ENCODE measurements at regions not wholly inside any gene's neighbourhood (a gene's known extent, or its start where the extent isn't known, plus 50 kb on each side); places are given as distances from the start of the nearest gene placed in this dataset.

DNA sequence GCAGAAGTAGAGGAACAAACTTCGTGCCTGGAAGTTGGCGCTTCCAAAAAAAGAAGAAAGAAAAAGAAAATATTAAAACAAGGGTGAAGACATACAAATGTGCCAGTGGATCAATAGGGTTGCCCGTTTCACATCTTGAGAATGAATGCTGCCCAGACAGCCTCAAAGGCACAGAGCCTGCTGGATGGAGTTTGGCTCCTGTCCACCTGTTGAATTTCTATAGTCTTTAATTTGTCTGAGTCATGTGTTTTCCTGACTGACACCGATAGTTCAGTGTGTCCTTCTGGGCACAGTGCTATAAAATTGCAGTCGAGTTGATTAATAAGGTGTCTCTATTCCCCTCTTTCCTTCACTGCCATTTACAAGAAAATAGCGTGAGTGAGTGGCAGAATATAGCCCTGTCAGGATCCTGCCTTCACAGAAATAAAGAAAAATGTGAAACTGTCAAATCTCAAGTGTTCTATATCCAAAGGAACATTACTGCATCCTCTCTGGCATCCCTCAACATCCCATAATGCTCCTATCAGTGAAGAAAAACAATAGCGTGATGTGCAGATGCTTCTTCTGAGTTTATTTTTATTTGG is 471.3 kb upstream of the AUTS2 start:
- POLR2A ChIA-PET, result no interaction called here
- Histone ChIP-seq H3K9me3 (ENCODE audit: control insufficient read depth, insufficient read depth, low read depth, low read length) (no peaks in the 10 kb centered on the region), H3K4me3 (ENCODE audit: low read depth, low read length) (no peak overlapping the region), H3K4me1 (ENCODE audit: control insufficient read depth, insufficient read depth, low read length) (no peaks in the 10 kb centered on the region), H3K36me3 (ENCODE audit: control insufficient read depth in 2 of 2, insufficient read depth in 1 of 2, low read length in 2 of 2) (no peaks in the 10 kb centered on the region), H3K27ac (ENCODE audit: extremely low read depth, low read depth, low read length) (no peak overlapping the region)
- TF ChIP-seq ZNF274 (IDR thresholded peaks at IDR 0.05; ENCODE audit: low read length) (no peak), ZNF274 (tag by site-specific recombination; IDR thresholded peaks at IDR 0.05; ENCODE audit: borderline replicate concordance) (no peak), SCRT2 (tag by site-specific recombination; IDR thresholded peaks at IDR 0.05) (peak; percentile 48; the same call in 1 of the 2 replicates)
- CTCF ChIA-PET, result interaction anchor here (0.7 kb wide), 1 partner anchor 164 kb away, joined by 3 read pairs; no protein-coding TSS in a partner anchor

DNA sequence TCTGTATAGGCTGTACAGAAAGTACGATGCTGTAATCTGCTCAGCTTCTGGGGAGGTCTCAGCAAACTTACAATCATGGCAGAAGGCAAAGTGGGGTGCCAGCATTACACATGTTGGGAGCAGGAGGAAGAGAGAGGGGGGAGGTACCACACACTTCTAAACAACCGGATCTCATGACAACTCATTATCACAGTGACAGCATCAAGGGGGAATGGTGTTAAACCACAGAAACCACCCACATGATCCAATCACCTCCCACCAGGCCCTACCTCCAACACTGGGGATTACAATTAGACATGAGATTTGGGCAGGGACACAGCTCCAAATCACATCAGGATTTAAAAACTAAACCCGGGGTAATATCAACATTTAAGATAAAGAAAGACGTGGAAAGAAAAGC is 468.8 kb upstream of the AUTS2 start:
- Histone ChIP-seq H3K9me3 (ENCODE audit: control insufficient read depth, insufficient read depth, low read depth, low read length) (no peaks in the 10 kb centered on the region), H3K4me3 (ENCODE audit: low read depth, low read length) (no peak overlapping the region), H3K27ac (ENCODE audit: extremely low read depth, low read depth, low read length) (no peak overlapping the region), H3K4me1 (ENCODE audit: control insufficient read depth, insufficient read depth, low read length) (no peaks in the 10 kb centered on the region), H3K36me3 (ENCODE audit: control insufficient read depth in 2 of 2, insufficient read depth in 1 of 2, low read length in 2 of 2) (no peaks in the 10 kb centered on the region)
- CTCF ChIA-PET, result no interaction called here
- TF ChIP-seq EGR2 (tag by site-specific recombination; IDR thresholded peaks at IDR 0.05; ENCODE audit: low read depth), result peak; percentile 17; the same call in 1 of the 2 replicates
- TF ChIP-seq ZFHX2 (tag by site-specific recombination; conservative IDR thresholded peaks at IDR 0.05), result peak; percentile 67
- TF ChIP-seq, protein P1, sequence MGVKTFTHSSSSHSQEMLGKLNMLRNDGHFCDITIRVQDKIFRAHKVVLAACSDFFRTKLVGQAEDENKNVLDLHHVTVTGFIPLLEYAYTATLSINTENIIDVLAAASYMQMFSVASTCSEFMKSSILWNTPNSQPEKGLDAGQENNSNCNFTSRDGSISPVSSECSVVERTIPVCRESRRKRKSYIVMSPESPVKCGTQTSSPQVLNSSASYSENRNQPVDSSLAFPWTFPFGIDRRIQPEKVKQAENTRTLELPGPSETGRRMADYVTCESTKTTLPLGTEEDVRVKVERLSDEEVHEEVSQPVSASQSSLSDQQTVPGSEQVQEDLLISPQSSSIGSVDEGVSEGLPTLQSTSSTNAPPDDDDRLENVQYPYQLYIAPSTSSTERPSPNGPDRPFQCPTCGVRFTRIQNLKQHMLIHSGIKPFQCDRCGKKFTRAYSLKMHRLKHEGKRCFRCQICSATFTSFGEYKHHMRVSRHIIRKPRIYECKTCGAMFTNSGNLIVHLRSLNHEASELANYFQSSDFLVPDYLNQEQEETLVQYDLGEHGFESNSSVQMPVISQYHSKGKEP (tag by site-specific recombination; IDR thresholded peaks at IDR 0.05), result no peak
- peak; percentile 28; the same call in 1 of the 2 replicates for TF ChIP-seq GLIS1 (tag by site-specific recombination; IDR thresholded peaks at IDR 0.05)
- POLR2A ChIA-PET, result no interaction called here

DNA sequence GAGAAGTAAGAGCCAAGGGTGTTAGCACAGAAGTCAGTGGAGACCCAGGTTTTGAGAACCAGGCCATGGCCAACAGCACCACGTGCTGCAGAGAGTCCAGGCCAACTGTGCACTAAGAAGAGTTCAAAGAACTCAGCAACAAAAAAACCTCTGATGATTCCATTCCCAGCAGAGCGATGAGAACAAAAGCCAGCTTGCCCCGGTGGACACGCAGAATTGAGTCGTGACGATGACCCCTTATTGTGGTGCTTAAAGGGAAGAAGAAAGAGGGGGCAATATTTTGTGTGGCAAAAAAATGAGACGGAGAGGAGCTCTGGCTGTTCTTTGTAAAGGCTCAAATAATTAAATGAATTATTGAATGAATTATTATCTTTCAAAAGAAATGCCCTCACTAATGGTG is 468.3 kb upstream of the AUTS2 start:
- TF ChIP-seq, protein P2, sequence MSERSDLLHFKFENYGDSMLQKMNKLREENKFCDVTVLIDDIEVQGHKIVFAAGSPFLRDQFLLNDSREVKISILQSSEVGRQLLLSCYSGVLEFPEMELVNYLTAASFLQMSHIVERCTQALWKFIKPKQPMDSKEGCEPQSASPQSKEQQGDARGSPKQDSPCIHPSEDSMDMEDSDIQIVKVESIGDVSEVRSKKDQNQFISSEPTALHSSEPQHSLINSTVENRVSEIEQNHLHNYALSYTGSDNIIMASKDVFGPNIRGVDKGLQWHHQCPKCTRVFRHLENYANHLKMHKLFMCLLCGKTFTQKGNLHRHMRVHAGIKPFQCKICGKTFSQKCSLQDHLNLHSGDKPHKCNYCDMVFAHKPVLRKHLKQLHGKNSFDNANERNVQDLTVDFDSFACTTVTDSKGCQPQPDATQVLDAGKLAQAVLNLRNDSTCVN (tag by site-specific recombination; optimal IDR thresholded peaks at IDR 0.05), result no peak
- TF ChIP-seq ZNF560 (tag by site-specific recombination; IDR thresholded peaks at IDR 0.05; ENCODE audit: borderline replicate concordance) (no peak), ZNF530 (tag by site-specific recombination; IDR thresholded peaks at IDR 0.05; ENCODE audit: low read depth) (no peak), IKZF3 (tag by site-specific recombination; IDR thresholded peaks at IDR 0.05) (no peak)
- TF ChIP-seq, protein P3, sequence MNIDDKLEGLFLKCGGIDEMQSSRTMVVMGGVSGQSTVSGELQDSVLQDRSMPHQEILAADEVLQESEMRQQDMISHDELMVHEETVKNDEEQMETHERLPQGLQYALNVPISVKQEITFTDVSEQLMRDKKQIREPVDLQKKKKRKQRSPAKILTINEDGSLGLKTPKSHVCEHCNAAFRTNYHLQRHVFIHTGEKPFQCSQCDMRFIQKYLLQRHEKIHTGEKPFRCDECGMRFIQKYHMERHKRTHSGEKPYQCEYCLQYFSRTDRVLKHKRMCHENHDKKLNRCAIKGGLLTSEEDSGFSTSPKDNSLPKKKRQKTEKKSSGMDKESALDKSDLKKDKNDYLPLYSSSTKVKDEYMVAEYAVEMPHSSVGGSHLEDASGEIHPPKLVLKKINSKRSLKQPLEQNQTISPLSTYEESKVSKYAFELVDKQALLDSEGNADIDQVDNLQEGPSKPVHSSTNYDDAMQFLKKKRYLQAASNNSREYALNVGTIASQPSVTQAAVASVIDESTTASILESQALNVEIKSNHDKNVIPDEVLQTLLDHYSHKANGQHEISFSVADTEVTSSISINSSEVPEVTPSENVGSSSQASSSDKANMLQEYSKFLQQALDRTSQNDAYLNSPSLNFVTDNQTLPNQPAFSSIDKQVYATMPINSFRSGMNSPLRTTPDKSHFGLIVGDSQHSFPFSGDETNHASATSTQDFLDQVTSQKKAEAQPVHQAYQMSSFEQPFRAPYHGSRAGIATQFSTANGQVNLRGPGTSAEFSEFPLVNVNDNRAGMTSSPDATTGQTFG (tag by site-specific recombination; IDR thresholded peaks at IDR 0.05; ENCODE audit: borderline replicate concordance), result no peak
- TF ChIP-seq, protein P4, sequence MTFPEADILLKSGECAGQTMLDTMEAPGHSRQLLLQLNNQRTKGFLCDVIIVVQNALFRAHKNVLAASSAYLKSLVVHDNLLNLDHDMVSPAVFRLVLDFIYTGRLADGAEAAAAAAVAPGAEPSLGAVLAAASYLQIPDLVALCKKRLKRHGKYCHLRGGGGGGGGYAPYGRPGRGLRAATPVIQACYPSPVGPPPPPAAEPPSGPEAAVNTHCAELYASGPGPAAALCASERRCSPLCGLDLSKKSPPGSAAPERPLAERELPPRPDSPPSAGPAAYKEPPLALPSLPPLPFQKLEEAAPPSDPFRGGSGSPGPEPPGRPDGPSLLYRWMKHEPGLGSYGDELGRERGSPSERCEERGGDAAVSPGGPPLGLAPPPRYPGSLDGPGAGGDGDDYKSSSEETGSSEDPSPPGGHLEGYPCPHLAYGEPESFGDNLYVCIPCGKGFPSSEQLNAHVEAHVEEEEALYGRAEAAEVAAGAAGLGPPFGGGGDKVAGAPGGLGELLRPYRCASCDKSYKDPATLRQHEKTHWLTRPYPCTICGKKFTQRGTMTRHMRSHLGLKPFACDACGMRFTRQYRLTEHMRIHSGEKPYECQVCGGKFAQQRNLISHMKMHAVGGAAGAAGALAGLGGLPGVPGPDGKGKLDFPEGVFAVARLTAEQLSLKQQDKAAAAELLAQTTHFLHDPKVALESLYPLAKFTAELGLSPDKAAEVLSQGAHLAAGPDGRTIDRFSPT (tag by site-specific recombination; IDR thresholded peaks at IDR 0.05), result no peak
- Histone ChIP-seq H3K9me3 (ENCODE audit: control insufficient read depth, insufficient read depth, low read depth, low read length) (no peaks in the 10 kb centered on the region), H3K36me3 (ENCODE audit: control insufficient read depth in 2 of 2, insufficient read depth in 1 of 2, low read length in 2 of 2) (no peaks in the 10 kb centered on the region), H3K4me1 (ENCODE audit: control insufficient read depth, insufficient read depth, low read length) (no peaks in the 10 kb centered on the region), H3K27ac (ENCODE audit: extremely low read depth, low read depth, low read length) (no peak overlapping the region), H3K4me3 (ENCODE audit: low read depth, low read length) (no peak overlapping the region)
- CTCF ChIA-PET, result no interaction called here
- POLR2A ChIA-PET, result no interaction called here

Measured in HEK293 (cell line).